Testis (tissue), 2 donors: ENCODE measurements at regions not wholly inside any gene's neighbourhood (a gene's known extent, or its start where the extent isn't known, plus 50 kb on each side); places are given as distances from the start of the nearest gene placed in this dataset.

Source experiments
- DNase-seq: peaks from one replicate; pipeline ENCODE4 v3.0.0-alpha.2; 2019
- H3K27ac ChIP-seq, 2 donors: fragments of 200-600 bp; sonication (generic); one replicate each; pipeline ENCODE4 v1.5.1; 2019
- H3K27me3 ChIP-seq: fragments of 200-600 bp; sonication (generic); one replicate; pipeline ENCODE4 v1.5.1; 2019
- H3K36me3 ChIP-seq: fragments of 200-600 bp; sonication (generic); one replicate; pipeline ENCODE4 v1.5.1; 2017; ENCODE audit warnings: low read depth; ENCODE audit errors: missing control alignments
- H3K4me1 ChIP-seq: fragments of 200-600 bp; sonication (generic); one replicate; pipeline ENCODE4 v1.5.1; 2019
- H3K4me3 ChIP-seq, 2 donors: fragments of 200-600 bp; sonication (generic); one replicate each; pipeline ENCODE4 v1.5.1; 2017 to 2019
- H3K9me3 ChIP-seq: fragments of 200-600 bp; sonication (generic); one replicate; pipeline ENCODE4 v1.5.1; 2017
- CTCF ChIP-seq, 3 experiments: fragments of 450-650 bp in 2 of 3; fragments of 200-600 bp in 1 of 3; sonication (generic) in 1 of 3; IDR thresholded peaks; one replicate each; pipeline ENCODE4 v1.5.1; 2016 to 2019; ENCODE audit warnings: antibody characterized with exemption in 3 of 3, mild to moderate bottlenecking in 2 of 3, moderate library complexity in 1 of 3
- POLR2A ChIP-seq: fragments of 450-650 bp; IDR thresholded peaks from one replicate; pipeline ENCODE4 v1.6.1; 2017; ENCODE audit warnings: antibody characterized with exemption, mild to moderate bottlenecking, moderate library complexity
- WGBS, 2 donors: methylation state at CpG; one replicate each; pipeline ENCODE4 v1.1.5; 2018; 5-methylcytosine and 5-hydroxymethylcytosine counted together
- intact Hi-C: fragments of 100-400 bp; cut with DNase I; formaldehyde crosslinking; loops from one replicate; pipeline ENCODE4 v1.15.1; 2023; ENCODE audit warnings: low total_unique reads

GRCh38 chr19:29074579-29074978 is 138.4 kb downstream of the UQCRFS1 start:
- Histone ChIP-seq H3K9me3 (no peaks in the 10 kb centered on the region), H3K27me3 (no peaks in the 10 kb centered on the region), H3K36me3 (no peaks in the 10 kb centered on the region), H3K27ac (no peak overlapping the region), H3K4me1 (peaks cover 4% of the 10 kb centered on the region), H3K4me3 (no peak overlapping the region)
- DNase-seq: no peak
- TF ChIP-seq CTCF (IDR thresholded peaks at IDR 0.05) (no peak), POLR2A (no peak)
- WGBS, 2 donors: 73 to 84% methylated on average over 5 of the region's 5 CpGs
- intact Hi-C loops: no loop called here

DNA sequence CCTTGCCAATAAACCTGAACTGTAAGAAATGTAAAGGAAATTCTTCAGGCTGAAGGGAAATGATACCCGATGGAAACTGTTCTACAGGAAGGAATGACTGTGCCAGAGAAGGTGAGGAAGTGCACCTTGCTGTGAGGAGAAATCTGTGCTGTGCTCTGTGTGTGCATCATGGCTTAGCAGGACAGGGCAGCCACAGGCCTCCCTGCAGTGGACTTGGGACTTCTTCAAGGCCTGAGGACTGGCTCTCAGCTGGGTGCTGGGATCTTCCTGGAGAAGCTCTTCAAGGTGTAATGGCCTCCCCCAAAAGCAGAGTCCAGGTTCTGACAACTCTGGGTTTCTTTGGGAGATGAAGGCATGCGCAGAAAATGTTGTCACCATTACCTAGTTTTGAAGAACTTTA is 145.1 kb downstream of the UQCRFS1 start:
- Histone ChIP-seq H3K4me3 (no peak overlapping the region), H3K27me3 (no peaks in the 10 kb centered on the region), H3K27ac (no peak overlapping the region), H3K36me3 (no peaks in the 10 kb centered on the region), H3K9me3 (no peaks in the 10 kb centered on the region), H3K4me1 (no peaks in the 10 kb centered on the region)
- 90 to 93% methylated on average over 2 of the region's 2 CpGs for WGBS, 2 donors
- intact Hi-C loops: no loop called here
- TF ChIP-seq POLR2A (no peak), CTCF (IDR thresholded peaks at IDR 0.05) (no peak)
- DNase-seq: no peak

DNA sequence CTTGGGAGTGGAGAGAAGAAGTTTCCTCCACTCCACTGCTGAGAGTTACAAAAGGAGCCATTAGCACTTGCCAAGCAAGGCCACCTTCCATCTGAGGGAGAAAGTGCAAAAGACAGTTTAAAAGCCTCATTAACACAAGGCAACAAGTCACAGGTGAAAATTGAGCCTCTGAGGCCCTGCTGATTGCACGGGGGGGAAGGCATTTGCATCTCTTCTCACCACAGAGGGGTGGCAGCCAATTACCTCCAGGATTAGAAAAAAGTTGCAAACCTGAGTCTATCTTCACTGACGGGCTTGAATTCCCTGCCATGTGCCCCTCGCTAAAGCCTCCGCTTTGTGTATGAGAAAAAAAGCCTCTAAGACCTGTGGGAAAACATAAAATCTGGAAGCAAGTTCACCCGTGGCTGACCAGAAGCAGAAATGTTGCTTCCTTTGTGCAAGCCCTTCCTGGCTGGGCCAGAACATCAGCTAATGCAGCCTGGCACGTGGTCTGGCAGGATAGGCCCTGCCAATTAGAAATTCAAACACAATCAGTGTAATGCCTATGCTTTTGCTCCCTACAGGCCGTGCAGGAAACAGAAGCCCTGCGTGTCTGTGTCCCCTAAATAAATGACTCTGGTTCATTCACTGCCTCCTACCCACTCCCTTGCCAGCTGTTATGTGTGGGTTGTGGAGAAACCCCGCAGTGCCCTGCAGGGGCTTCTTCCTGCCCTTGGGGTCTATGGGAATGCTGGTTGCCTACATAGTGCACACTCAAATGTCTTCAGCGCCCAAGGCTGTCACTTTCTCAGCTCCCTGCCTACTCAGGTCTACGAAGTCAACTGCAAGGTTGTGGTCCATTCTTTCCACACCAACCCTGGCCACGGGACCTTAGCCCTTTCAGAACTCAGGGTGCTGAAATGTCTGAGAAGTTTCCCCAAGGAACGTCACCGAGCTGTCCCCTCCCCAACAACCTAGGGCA is 150.2 kb downstream of the UQCRFS1 start:
- intact Hi-C loops: no loop called here
- no peaks in the 10 kb centered on the region for H3K36me3 ChIP-seq
- H3K4me1 ChIP-seq: no peaks in the 10 kb centered on the region
- no peak overlapping the region for H3K27ac ChIP-seq
- no peak overlapping the region for H3K4me3 ChIP-seq
- TF ChIP-seq CTCF (IDR thresholded peaks at IDR 0.05): no peak
- no peak for TF ChIP-seq POLR2A
- DNase-seq: no peak
- H3K27me3 ChIP-seq: no peaks in the 10 kb centered on the region
- no peaks in the 10 kb centered on the region for H3K9me3 ChIP-seq
- 61 to 71% methylated on average over 11 to 14 of the region's 14 CpGs for whole genome bisulfite sequencing, 2 donors

GRCh38 chr19:29060813-29061364 is 152.1 kb downstream of the UQCRFS1 start:
- Histone ChIP-seq H3K4me3 (no peak overlapping the region), H3K4me1 (no peaks in the 10 kb centered on the region), H3K36me3 (no peaks in the 10 kb centered on the region), H3K27me3 (no peaks in the 10 kb centered on the region), H3K27ac (no peak overlapping the region), H3K9me3 (no peaks in the 10 kb centered on the region)
- 77 to 86% methylated on average over 7 of the region's 7 CpGs for WGBS, 2 donors
- TF ChIP-seq POLR2A: no peak
- TF ChIP-seq CTCF (IDR thresholded peaks at IDR 0.05): no peak
- intact Hi-C loops: no loop called here
- no peak for DNase-seq
